ENCODE measurements at regions not wholly inside any gene's neighbourhood (a gene's known extent, or its start where the extent isn't known, plus 50 kb on each side); places are given as distances from the start of the nearest gene placed in this dataset.

GRCh38 chr11:10386361-10386760 is 68.7 kb upstream of the AMPD3 start:
- no peak for TF ChIP-seq POLR2AphosphoS5 (IDR thresholded peaks at IDR 0.05; ENCODE audit: low read depth, low read length)

- TF ChIP-seq SIN3A (IDR thresholded peaks at IDR 0.05; ENCODE audit: borderline replicate concordance, insufficient read depth, low read length) (no peak), REST (IDR thresholded peaks at IDR 0.05; ENCODE audit: insufficient read depth in 1 of 2, low read depth in 2 of 2, low read length in 2 of 2) (no peak), POLR2AphosphoS5 (IDR thresholded peaks at IDR 0.05; ENCODE audit: low read depth, low read length) (no peak), FOXP2 (optimal IDR thresholded peaks at IDR 0.05; ENCODE audit: borderline replicate concordance, extremely low read depth, extremely low read length, insufficient read depth) (no peak), TAF1 (IDR thresholded peaks at IDR 0.05; ENCODE audit: borderline replicate concordance, insufficient read depth, low read length) (no peak)
Observed at GRCh38 chr11:10386861-10387205, 68.2 kb upstream of the AMPD3 start.

GRCh38 chr11:10387206-10388083 is 67.6 kb upstream of the AMPD3 start:
- TF ChIP-seq REST (IDR thresholded peaks at IDR 0.05; ENCODE audit: insufficient read depth in 1 of 2, low read depth in 2 of 2, low read length in 2 of 2) = 0 out of 4 replicates have a peak, but pooled peaks of 1 of the 2 experiments have one; percentile 33
- no peak for TF ChIP-seq FOXP2 (optimal IDR thresholded peaks at IDR 0.05; ENCODE audit: borderline replicate concordance, extremely low read depth, extremely low read length, insufficient read depth)

- TF ChIP-seq REST (IDR thresholded peaks at IDR 0.05; ENCODE audit: insufficient read depth in 1 of 2, low read depth in 2 of 2, low read length in 2 of 2) (no peak), FOXP2 (optimal IDR thresholded peaks at IDR 0.05; ENCODE audit: borderline replicate concordance, extremely low read depth, extremely low read length, insufficient read depth) (no peak), POLR2AphosphoS5 (IDR thresholded peaks at IDR 0.05; ENCODE audit: low read depth, low read length) (no peak), TAF1 (IDR thresholded peaks at IDR 0.05; ENCODE audit: borderline replicate concordance, insufficient read depth, low read length) (no peak), SIN3A (IDR thresholded peaks at IDR 0.05; ENCODE audit: borderline replicate concordance, insufficient read depth, low read length) (no peak)
Observed at GRCh38 chr11:10388101-10388500, 67.0 kb upstream of the AMPD3 start.

GRCh38 chr11:10388574-10388973 is 66.5 kb upstream of the AMPD3 start:
- TF ChIP-seq REST (IDR thresholded peaks at IDR 0.05; ENCODE audit: insufficient read depth in 1 of 2, low read depth in 2 of 2, low read length in 2 of 2) (no peak), FOXP2 (optimal IDR thresholded peaks at IDR 0.05; ENCODE audit: borderline replicate concordance, extremely low read depth, extremely low read length, insufficient read depth) (no peak), POLR2AphosphoS5 (IDR thresholded peaks at IDR 0.05; ENCODE audit: low read depth, low read length) (no peak), TAF1 (IDR thresholded peaks at IDR 0.05; ENCODE audit: borderline replicate concordance, insufficient read depth, low read length) (no peak), SIN3A (IDR thresholded peaks at IDR 0.05; ENCODE audit: borderline replicate concordance, insufficient read depth, low read length) (no peak)

Measured in PFSK-1 (cell line).